Endodermal cell (in vitro differentiated cells): ENCODE measurements at regions not wholly inside any gene's neighbourhood (a gene's known extent, or its start where the extent isn't known, plus 50 kb on each side); places are given as distances from the start of the nearest gene placed in this dataset.

ENCODE experiments used
- DNase-seq: peaks from one replicate; pipeline ENCODE4 v3.0.0-alpha.2; 2017
- H3K27ac ChIP-seq: 2 replicates; pipeline ENCODE4 v1.5.1; 2013; ENCODE audit warnings: mild to moderate bottlenecking, low read depth, low read length, moderate library complexity
- H3K27me3 ChIP-seq: 2 replicates; pipeline ENCODE4 v1.6.1; 2013; ENCODE audit warnings: mild to moderate bottlenecking, low read length, moderate library complexity; ENCODE audit not compliant: insufficient read depth, control insufficient read depth, poor library complexity, severe bottlenecking
- H3K36me3 ChIP-seq: 2 replicates; pipeline ENCODE4 v1.7.0; 2013; ENCODE audit warnings: mild to moderate bottlenecking, low read length, moderate library complexity; ENCODE audit not compliant: control insufficient read depth, insufficient read depth
- H3K4me1 ChIP-seq: one replicate; pipeline ENCODE4 v1.7.0; 2013; ENCODE audit warnings: low read length; ENCODE audit not compliant: control insufficient read depth, insufficient read depth
- H3K4me3 ChIP-seq: 2 replicates; pipeline ENCODE4 v1.5.1; 2013; ENCODE audit warnings: mild to moderate bottlenecking, low read length, moderate library complexity
- H3K9ac ChIP-seq: 2 replicates; pipeline ENCODE4 v1.6.1; 2013; ENCODE audit warnings: mild to moderate bottlenecking, low read length, moderate library complexity; ENCODE audit not compliant: poor library complexity, severe bottlenecking; ENCODE audit errors: extremely low read depth
- H3K9me3 ChIP-seq: 2 replicates; pipeline ENCODE4 v1.6.1; 2013; ENCODE audit warnings: mild to moderate bottlenecking, low read length, moderate library complexity; ENCODE audit not compliant: control insufficient read depth
- H3K27ac Mint-ChIP-seq: 2 replicates; pipeline ENCODE4 v1.8.0; 2020; ENCODE audit warnings: mixed read lengths
- H3K27me3 Mint-ChIP-seq: 2 replicates; pipeline ENCODE4 v1.8.0; 2021; ENCODE audit warnings: mild to moderate bottlenecking, mixed read lengths; ENCODE audit not compliant: insufficient read depth
- H3K36me3 Mint-ChIP-seq: 2 replicates; pipeline ENCODE4 v1.8.0; 2020; ENCODE audit warnings: low read depth, mixed read lengths
- H3K4me1 Mint-ChIP-seq: 2 replicates; pipeline ENCODE4 v1.8.0; 2020; ENCODE audit warnings: mixed read lengths
- H3K4me3 Mint-ChIP-seq: 2 replicates; pipeline ENCODE4 v1.8.0; 2020; ENCODE audit warnings: mild to moderate bottlenecking, moderate library complexity, mixed read lengths
- H3K9me3 Mint-ChIP-seq: 2 replicates; pipeline ENCODE4 v1.8.0; 2020; ENCODE audit warnings: mild to moderate bottlenecking, mixed read lengths
- WGBS, 2 experiments: methylation state at CpG; one replicate each; pipeline versions ENCODE4 v1.1.5 to v1.1.7; 2013; ENCODE audit warnings: missing lambda C conversion rate in 2 of 2, mixed read lengths in 1 of 2; ENCODE audit not compliant: insufficient coverage in 1 of 2, insufficient read length in 1 of 2; 5-methylcytosine and 5-hydroxymethylcytosine counted together
- TF ChIP-seq, protein P1 (sequence below): fragments of 200-600 bp; sonication (generic); conservative IDR thresholded peaks from 2 replicates; pipeline ENCODE4 v1.5.0; 2021; ENCODE audit warnings: antibody characterized with exemption, mild to moderate bottlenecking

GRCh38 chr10:10658172-10658785 lies 359.4 kb upstream of the CELF2 start:
- H3K27me3 ChIP-seq, result no peaks in the 10 kb centered on the region
- no peak overlapping the region for H3K9ac ChIP-seq
- TF ChIP-seq, protein P1, sequence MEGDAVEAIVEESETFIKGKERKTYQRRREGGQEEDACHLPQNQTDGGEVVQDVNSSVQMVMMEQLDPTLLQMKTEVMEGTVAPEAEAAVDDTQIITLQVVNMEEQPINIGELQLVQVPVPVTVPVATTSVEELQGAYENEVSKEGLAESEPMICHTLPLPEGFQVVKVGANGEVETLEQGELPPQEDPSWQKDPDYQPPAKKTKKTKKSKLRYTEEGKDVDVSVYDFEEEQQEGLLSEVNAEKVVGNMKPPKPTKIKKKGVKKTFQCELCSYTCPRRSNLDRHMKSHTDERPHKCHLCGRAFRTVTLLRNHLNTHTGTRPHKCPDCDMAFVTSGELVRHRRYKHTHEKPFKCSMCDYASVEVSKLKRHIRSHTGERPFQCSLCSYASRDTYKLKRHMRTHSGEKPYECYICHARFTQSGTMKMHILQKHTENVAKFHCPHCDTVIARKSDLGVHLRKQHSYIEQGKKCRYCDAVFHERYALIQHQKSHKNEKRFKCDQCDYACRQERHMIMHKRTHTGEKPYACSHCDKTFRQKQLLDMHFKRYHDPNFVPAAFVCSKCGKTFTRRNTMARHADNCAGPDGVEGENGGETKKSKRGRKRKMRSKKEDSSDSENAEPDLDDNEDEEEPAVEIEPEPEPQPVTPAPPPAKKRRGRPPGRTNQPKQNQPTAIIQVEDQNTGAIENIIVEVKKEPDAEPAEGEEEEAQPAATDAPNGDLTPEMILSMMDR, result no peak
- H3K4me3 ChIP-seq, result no peak overlapping the region
- H3K27ac ChIP-seq, result no peak overlapping the region
- no peaks in the 10 kb centered on the region for H3K27me3 Mint-ChIP-seq
- H3K9me3 Mint-ChIP-seq, result peaks cover 12% of the 10 kb centered on the region
- no peak overlapping the region for H3K4me3 Mint-ChIP-seq
- H3K9me3 ChIP-seq, result peaks cover 13% of the 10 kb centered on the region
- H3K36me3 ChIP-seq, result no peaks in the 10 kb centered on the region
- no peaks in the 10 kb centered on the region for H3K4me1 ChIP-seq
- no peak for DNase-seq
- H3K36me3 Mint-ChIP-seq, result peaks cover 3% of the 10 kb centered on the region
- H3K27ac Mint-ChIP-seq, result no peak overlapping the region
- no peaks in the 10 kb centered on the region for H3K4me1 Mint-ChIP-seq

- Mint-ChIP-seq H3K9me3 (peaks cover 12% of the 10 kb centered on the region), H3K36me3 (peaks cover 3% of the 10 kb centered on the region), H3K27me3 (no peaks in the 10 kb centered on the region), H3K27ac (no peak overlapping the region), H3K4me3 (no peak overlapping the region), H3K4me1 (no peaks in the 10 kb centered on the region)
- TF ChIP-seq, protein P1, result no peak
- H3K27ac ChIP-seq, result no peak overlapping the region
- H3K4me1 ChIP-seq, result no peaks in the 10 kb centered on the region
- peaks cover 13% of the 10 kb centered on the region for H3K9me3 ChIP-seq
- 86% methylated on average over 1 of the region's 1 CpG; no CpG with 5 or more reads in 1 of the 2 experiments for WGBS, 2 experiments
- H3K36me3 ChIP-seq, result no peaks in the 10 kb centered on the region
- no peak for DNase-seq
- no peak overlapping the region for H3K9ac ChIP-seq
- no peaks in the 10 kb centered on the region for H3K27me3 ChIP-seq
- no peak overlapping the region for H3K4me3 ChIP-seq
Observed at GRCh38 chr10:10660054-10660453, 357.6 kb upstream of the CELF2 start.

DNA sequence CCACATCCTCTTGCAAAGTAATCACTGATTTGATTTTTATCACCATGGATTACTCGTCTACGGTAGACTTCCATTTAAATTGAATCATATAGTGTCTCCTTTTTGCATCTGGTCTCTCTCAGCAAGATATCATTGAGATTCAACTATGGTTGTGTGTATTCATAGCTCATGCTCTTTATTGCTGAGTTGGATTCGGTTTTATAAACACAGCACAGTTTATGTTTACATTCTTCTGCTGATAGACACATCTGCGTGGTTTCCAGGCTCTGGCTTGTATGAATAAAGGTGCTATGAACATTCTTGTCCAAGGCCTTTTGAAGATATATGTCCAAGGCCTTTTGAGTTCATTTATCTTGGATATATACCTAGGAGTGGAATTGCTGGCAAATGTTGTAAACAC lies 356.5 kb upstream of the CELF2 start:
- peaks cover 12% of the 10 kb centered on the region for H3K9me3 Mint-ChIP-seq

More for the DNA sequence above, 356.5 kb upstream of the CELF2 start:
- Mint-ChIP-seq H3K36me3 (peaks cover 3% of the 10 kb centered on the region), H3K27me3 (no peaks in the 10 kb centered on the region), H3K4me1 (no peaks in the 10 kb centered on the region), H3K27ac (no peak overlapping the region), H3K4me3 (no peak overlapping the region)
- peaks cover 13% of the 10 kb centered on the region for H3K9me3 ChIP-seq
- H3K9ac ChIP-seq, result no peak overlapping the region
- H3K4me3 ChIP-seq, result no peak overlapping the region
- H3K27ac ChIP-seq, result no peak overlapping the region
- H3K36me3 ChIP-seq, result no peaks in the 10 kb centered on the region
- 90 to 98% methylated on average over 2 to 4 of the region's 4 CpGs for WGBS, 2 experiments
- no peaks in the 10 kb centered on the region for H3K4me1 ChIP-seq
- no peak for DNase-seq
- TF ChIP-seq, protein P1, result no peak
- H3K27me3 ChIP-seq, result no peaks in the 10 kb centered on the region
